GM12873 (cell line): ENCODE measurements at regions not wholly inside any gene's neighbourhood (a gene's known extent, or its start where the extent isn't known, plus 50 kb on each side); places are given as distances from the start of the nearest gene placed in this dataset.

Source experiments
- TF ChIP-seq, protein P1 (sequence below): IDR thresholded peaks from 2 replicates; pipeline ENCODE4 v1.5.1; 2012; ENCODE audit warnings: low read depth, mild to moderate bottlenecking, moderate library complexity, low read length, control low read depth; ENCODE audit not compliant: insufficient read depth; ENCODE audit errors: missing control alignments

DNA sequence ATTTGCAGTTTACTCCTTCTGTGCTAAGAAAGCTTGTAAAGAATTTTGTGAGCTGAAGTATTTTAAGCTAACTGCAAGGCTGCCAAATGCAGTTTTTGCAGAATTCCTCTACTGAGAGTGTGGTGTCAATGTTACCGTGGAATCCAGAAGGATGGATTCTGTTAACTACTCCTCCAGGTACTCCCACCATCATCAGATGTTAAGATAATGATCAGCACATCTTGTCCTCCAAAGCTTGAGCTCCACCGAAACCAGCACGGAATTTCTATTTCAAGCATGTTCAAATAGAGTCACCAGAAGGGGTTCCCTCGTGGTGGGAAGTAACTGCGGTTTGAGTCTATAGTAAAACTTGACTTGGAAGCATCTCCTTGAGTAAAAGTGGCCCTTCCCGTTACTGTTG is 64.3 kb upstream of the CDKN3 start:
- TF ChIP-seq, protein P1, sequence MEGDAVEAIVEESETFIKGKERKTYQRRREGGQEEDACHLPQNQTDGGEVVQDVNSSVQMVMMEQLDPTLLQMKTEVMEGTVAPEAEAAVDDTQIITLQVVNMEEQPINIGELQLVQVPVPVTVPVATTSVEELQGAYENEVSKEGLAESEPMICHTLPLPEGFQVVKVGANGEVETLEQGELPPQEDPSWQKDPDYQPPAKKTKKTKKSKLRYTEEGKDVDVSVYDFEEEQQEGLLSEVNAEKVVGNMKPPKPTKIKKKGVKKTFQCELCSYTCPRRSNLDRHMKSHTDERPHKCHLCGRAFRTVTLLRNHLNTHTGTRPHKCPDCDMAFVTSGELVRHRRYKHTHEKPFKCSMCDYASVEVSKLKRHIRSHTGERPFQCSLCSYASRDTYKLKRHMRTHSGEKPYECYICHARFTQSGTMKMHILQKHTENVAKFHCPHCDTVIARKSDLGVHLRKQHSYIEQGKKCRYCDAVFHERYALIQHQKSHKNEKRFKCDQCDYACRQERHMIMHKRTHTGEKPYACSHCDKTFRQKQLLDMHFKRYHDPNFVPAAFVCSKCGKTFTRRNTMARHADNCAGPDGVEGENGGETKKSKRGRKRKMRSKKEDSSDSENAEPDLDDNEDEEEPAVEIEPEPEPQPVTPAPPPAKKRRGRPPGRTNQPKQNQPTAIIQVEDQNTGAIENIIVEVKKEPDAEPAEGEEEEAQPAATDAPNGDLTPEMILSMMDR, result no peak

DNA sequence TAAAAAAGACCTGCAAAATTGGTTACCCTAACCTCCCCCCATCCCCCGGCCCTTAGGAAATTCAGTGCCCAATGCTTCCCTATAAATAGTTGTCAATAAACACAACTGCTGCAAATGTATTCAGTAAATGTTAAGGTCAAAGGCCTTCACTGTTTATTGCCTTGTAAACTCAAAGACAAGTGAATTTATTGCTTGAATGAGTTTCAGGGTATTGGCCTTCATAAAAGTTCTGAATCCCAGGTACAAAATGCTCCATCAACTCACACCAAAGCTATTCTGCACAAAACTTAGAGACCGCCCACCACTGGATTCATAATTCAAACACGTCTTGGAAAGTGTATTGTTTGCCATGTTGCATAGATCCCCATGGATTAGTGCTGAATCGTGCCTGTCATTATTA is 63.3 kb upstream of the CDKN3 start:
- TF ChIP-seq, protein P1, result no peak

DNA sequence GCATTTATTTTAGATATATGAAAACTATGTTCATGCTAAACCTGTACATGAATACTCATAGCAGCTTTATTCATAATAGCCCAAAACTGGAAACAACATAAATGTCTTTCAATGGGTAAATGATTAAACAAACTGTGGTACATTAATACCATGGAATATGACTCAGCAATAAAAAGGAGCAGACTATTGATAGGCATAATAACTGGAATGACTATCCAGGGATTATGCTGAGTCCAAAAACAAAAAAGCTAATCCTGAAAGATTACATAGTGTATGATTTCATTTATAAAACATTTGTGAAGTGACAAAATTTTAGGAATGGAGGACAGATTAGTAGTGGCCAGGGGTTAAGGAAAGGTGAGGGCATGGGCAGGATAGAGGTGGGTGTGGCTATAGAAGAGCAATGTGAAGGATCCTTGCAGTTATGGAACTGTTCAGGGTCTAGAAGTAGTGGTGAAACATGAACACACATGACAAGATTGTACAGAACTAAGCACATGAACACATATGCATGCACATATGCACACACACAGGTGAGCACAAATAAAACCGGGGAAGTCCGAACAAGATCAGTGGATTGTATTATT is 61.1 kb upstream of the CDKN3 start:
- TF ChIP-seq, protein P1, result no peak

DNA sequence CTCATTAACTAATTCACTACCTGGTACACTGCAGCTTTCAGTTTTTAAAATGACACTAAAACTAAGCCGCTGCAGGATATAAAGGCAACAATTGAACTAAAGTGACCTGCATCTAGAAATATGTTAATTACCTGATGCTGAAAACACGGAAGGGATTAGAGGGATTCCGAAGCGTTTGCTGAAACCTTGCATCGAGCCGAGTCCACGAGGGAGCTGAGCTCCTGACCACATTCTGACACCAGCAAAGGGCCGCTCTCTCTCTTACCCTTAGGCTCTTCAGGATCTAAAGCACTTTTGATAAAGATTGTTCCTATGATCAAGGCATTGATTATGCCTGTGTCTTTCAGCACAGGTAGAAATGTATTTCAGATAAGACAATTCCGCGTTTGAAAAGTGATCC is 59.5 kb upstream of the CDKN3 start:
- TF ChIP-seq, protein P1, result no peak

DNA sequence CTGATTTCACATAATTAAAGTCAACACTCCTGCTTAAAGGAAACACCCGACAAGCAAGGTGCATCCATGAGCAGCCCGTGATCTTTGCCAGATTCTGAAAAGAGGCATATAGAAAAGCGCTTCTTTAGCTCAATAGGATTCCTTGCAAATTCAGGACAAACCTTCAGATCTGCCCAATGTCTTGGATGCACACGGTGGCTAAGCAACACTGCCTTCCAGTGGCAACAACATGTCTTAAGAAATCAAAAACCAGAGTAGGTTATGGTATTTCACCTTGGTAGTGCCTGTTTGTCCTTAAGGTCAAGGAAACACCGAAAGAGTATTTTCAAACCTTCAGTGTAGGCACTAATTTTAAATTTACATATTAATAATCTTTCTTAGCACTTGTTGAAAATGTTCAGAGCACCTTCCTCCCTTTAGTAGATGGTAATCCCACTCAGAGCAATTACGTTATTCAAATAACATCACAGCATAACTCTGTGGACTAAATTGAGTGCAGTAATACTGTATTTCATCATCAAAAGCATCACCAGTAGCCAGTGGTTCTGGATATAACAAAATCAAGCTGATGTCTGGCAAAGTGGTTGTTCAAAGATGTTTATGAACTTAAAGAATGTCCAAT is 58.0 kb upstream of the CDKN3 start:
- TF ChIP-seq, protein P1, result peak; percentile 48

DNA sequence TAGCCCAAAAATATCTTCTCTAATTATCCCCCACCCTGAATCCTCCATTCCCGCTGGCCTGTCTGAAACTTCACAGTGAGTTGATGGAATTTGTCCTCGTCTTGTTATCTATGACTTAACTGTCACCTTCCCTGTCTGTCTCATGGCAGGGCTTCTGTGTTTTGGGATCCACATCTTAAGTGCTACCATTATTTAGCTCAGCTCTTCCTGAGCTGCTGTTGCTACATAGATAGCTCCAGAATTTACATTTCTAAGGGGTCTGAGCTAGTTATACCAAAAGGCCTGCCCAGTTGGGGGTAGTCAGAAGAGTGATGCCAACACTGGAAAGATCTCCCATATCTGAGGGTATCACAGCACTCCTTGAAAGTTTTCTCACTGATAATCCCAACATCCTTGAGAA is 57.0 kb upstream of the CDKN3 start:
- TF ChIP-seq, protein P1, result no peak

DNA sequence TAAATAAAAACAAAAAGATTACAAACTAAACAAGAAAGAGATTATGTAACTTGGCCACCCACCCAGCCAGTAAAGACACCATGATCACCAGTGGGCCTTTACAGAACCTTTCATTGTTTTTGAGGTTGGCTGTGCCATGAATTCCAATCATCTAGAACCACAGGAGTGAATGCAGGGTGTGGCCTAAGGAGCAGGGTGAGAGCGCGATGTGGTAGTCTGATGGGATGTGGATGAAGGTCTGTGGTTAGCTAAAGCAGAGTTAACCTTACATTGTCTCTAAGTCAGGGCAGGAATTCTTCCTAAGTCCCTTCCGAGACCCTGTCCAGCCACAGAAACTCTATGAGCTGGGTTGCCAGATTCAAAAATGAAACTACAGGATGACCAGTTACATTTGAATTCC is 54.0 kb upstream of the CDKN3 start:
- TF ChIP-seq, protein P1, result no peak
